Endothelial cell of umbilical vein (primary cell): ENCODE measurements at regions not wholly inside any gene's neighbourhood (a gene's known extent, or its start where the extent isn't known, plus 50 kb on each side); places are given as distances from the start of the nearest gene placed in this dataset.

Source experiments
- BruUV-seq: library from RNA; stranded (reverse); fragments of 400-500 nt; replicated peaks from 2 replicates; lab custom pipeline; 2021; lab: Mats Ljungman, UMichigan
- CTCF ChIA-PET: fragments of 300-600, 350-600 bp; sonication (Branson Sonifier 250); formaldehyde crosslinking; loops from one replicate; lab custom pipeline; 2021; ENCODE audit warnings: antibody characterized with exemption, inconsistent platforms; lab: Charles Lee
- POLR2A ChIA-PET: fragments of 300-600, 350-600 bp; sonication (Branson Sonifier 250); formaldehyde crosslinking; loops from one replicate; lab custom pipeline; 2021; ENCODE audit warnings: antibody characterized with exemption, inconsistent platforms; lab: Charles Lee
- DNase-seq: peaks from one replicate; pipeline ENCODE4 v3.0.0-alpha.2; 2011; ENCODE audit warnings: low read depth, low spot score
- FAIRE-seq: peaks from 2 replicates; lab custom pipeline; 2011; peaks lifted over from hg19 to GRCh38; lab: Jason Lieb, UNC
- H2AFZ ChIP-seq: 2 replicates; pipeline ENCODE4 v1.6.0; 2012; ENCODE audit warnings: low read depth, low read length, control low read depth, inconsistent platforms
- H3K27ac ChIP-seq: 2 replicates; pipeline ENCODE4 v1.5.1; 2011; ENCODE audit warnings: low read depth, mild to moderate bottlenecking, control low read depth, low read length, moderate library complexity; ENCODE audit not compliant: insufficient read depth
- H3K27me3 ChIP-seq, 2 experiments: 2 replicates each; pipeline versions ENCODE4 v1.6.0 to v1.6.1; 2011; ENCODE audit warnings: low read length in 2 of 2, mixed read lengths in 1 of 2; ENCODE audit not compliant: control insufficient read depth in 2 of 2, insufficient read depth in 2 of 2
- H3K36me3 ChIP-seq, 2 experiments: 2 replicates in 1 of 2; 3 replicates in 1 of 2; pipeline ENCODE4 v1.5.1; 2011; ENCODE audit warnings: low read length in 2 of 2, mild to moderate bottlenecking in 1 of 2, moderate library complexity in 1 of 2; ENCODE audit not compliant: control insufficient read depth in 2 of 2, insufficient read depth in 2 of 2; ENCODE audit errors: extremely low read depth in 1 of 2
- H3K4me1 ChIP-seq: 3 replicates; pipeline ENCODE4 v1.5.1; 2011; ENCODE audit warnings: mild to moderate bottlenecking, low read length; ENCODE audit not compliant: control insufficient read depth, insufficient read depth; ENCODE audit errors: extremely low read depth
- H3K4me2 ChIP-seq: 2 replicates; pipeline ENCODE4 v1.6.1; 2011; ENCODE audit warnings: low read length, control low read depth, mixed read lengths; ENCODE audit not compliant: insufficient read depth
- H3K4me3 ChIP-seq, 3 experiments: fragments of 200-600 bp in 1 of 3; sonication (generic), shearing (Covaris generic) in 1 of 3; replicated peaks in 1 of 3; 2 replicates each; pipeline ENCODE4 v1.5.1; 2011 to 2016; ENCODE audit warnings: control low read depth in 3 of 3, low read length in 3 of 3, mild to moderate bottlenecking in 2 of 3, inconsistent platforms in 1 of 3, low read depth in 1 of 3, moderate library complexity in 1 of 3; ENCODE audit not compliant: insufficient read depth in 1 of 3
- H3K79me2 ChIP-seq: 2 replicates; pipeline ENCODE4 v1.6.0; 2012; ENCODE audit warnings: low read length, inconsistent platforms; ENCODE audit not compliant: control insufficient read depth, insufficient read depth
- H3K9ac ChIP-seq: replicated peaks from 2 replicates; pipeline ENCODE3; 2011; ENCODE audit warnings: low read length, control low read depth; ENCODE audit not compliant: insufficient read depth; ENCODE audit errors: extremely low read depth
- H3K9me1 ChIP-seq: replicated peaks from 3 replicates; pipeline ENCODE4 v1.6.0; 2011; ENCODE audit warnings: mild to moderate bottlenecking, low read length; ENCODE audit not compliant: control insufficient read depth, insufficient read depth; ENCODE audit errors: extremely low read depth
- H3K9me3 ChIP-seq: replicated peaks from 2 replicates; pipeline ENCODE4 v1.5.1; 2012; ENCODE audit warnings: low read length, inconsistent platforms; ENCODE audit not compliant: control insufficient read depth, insufficient read depth
- H4K20me1 ChIP-seq: replicated peaks from 2 replicates; pipeline ENCODE3; 2011; ENCODE audit warnings: mild to moderate bottlenecking, low read length; ENCODE audit not compliant: control insufficient read depth, insufficient read depth; ENCODE audit errors: extremely low read depth
- EZH2 ChIP-seq: IDR thresholded peaks from 2 replicates; pipeline ENCODE4 v1.6.1; 2012; ENCODE audit warnings: borderline replicate concordance, low read depth, mild to moderate bottlenecking, moderate library complexity, low read length, inconsistent platforms; ENCODE audit not compliant: severe bottlenecking
- FOS ChIP-seq: IDR thresholded peaks from 2 replicates; pipeline ENCODE4 v1.6.1; 2011; ENCODE audit warnings: mild to moderate bottlenecking, low read length, moderate library complexity, borderline replicate concordance; ENCODE audit not compliant: insufficient read depth
- GATA2 ChIP-seq: IDR thresholded peaks from 2 replicates; pipeline ENCODE4 v1.7.0; 2011; ENCODE audit warnings: low read depth, mild to moderate bottlenecking, moderate library complexity, mixed read lengths, low read length; ENCODE audit not compliant: insufficient read length, insufficient read depth
- JUN ChIP-seq: IDR thresholded peaks from 2 replicates; pipeline ENCODE4 v1.6.1; 2011; ENCODE audit warnings: borderline replicate concordance, low read depth; ENCODE audit not compliant: insufficient read length, insufficient read depth
- MAX ChIP-seq: IDR thresholded peaks from 2 replicates; pipeline ENCODE4 v1.6.1; 2011; ENCODE audit not compliant: insufficient read depth, insufficient read length
- MYC ChIP-seq: IDR thresholded peaks from one replicate; pipeline ENCODE4 v1.6.1; 2011; ENCODE audit warnings: mild to moderate bottlenecking, low read depth, low read length
- POLR2A ChIP-seq: IDR thresholded peaks from 2 replicates; pipeline ENCODE4 v1.6.1; 2012; ENCODE audit warnings: low read depth, mild to moderate bottlenecking, control low read depth, low read length
- POLR2AphosphoS5 ChIP-seq: IDR thresholded peaks from 2 replicates; pipeline ENCODE4 v1.6.1; 2012; ENCODE audit warnings: low read depth, mild to moderate bottlenecking, control low read depth, low read length, moderate library complexity; ENCODE audit not compliant: insufficient read depth
- dilution Hi-C: fragments of 300-500 bp; cut with MboI; formaldehyde crosslinking; loops from one replicate; pipeline ENCODE4 v1.15.0; 2019; ENCODE audit warnings: low sequenced_read_pairs; ENCODE audit not compliant: extremely low pct_ligation_motif_present
- intact Hi-C: fragments of 100-400 bp; cut with micrococcal nuclease; formaldehyde crosslinking; loops from one replicate; pipeline ENCODE4 v1.10.0; 2022
- TF ChIP-seq, protein P1 (sequence below), 2 donors: IDR thresholded peaks; 1 replicate in 1 of 2; 2 replicates in 1 of 2; pipeline ENCODE4 v1.5.1; 2011; ENCODE audit warnings: low read length in 2 of 2, mild to moderate bottlenecking in 2 of 2, moderate library complexity in 2 of 2, control low read depth in 1 of 2, inconsistent platforms in 1 of 2, low read depth in 1 of 2; ENCODE audit not compliant: insufficient read depth in 1 of 2; ENCODE audit errors: extremely low read depth in 1 of 2

DNA sequence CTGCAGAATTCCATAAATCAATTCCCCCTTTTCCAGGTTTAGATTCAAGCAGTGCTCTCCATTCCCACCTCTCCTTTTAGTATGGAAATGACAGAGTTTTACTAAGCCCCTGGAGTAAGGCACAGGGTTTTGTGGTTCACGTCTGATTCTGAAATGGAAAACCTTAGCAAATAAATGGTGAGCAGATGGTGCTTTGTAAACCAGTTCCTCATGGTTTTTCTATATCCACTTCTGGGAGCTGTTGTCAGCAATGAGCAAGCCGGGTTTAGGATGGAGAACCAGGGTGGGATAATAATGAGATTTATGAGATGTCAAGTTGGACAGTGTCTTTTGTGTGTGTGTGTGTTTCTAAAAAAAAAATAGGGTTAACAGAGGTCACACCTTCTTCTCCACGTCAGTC is 113.8 kb upstream of the RBPJ start:
- intact Hi-C loops = no loop called here
- H2AFZ ChIP-seq = no peak overlapping the region
- no peak overlapping the region for H3K4me3 ChIP-seq
- ChIA-PET CTCF (interaction anchor here (0.8 kb wide), 1 partner anchor 13 kb away, joined by 3 read pairs; no protein-coding TSS in a partner anchor), POLR2A (no interaction called here)
- no peak overlapping the region for H3K9ac ChIP-seq
- no peaks in the 10 kb centered on the region for H4K20me1 ChIP-seq
- BruUV-seq = no TSS peak
- no peaks in the 10 kb centered on the region for H3K4me1 ChIP-seq
- H3K36me3 ChIP-seq = no peaks in the 10 kb centered on the region
- no peak overlapping the region for H3K27ac ChIP-seq
- no peak for TF ChIP-seq POLR2A
- no peak for TF ChIP-seq JUN
- TF ChIP-seq GATA2 = no peak
- TF ChIP-seq MYC = no peak
- no peak for TF ChIP-seq FOS
- TF ChIP-seq MAX = no peak
- no peak for TF ChIP-seq EZH2
- no peak for TF ChIP-seq POLR2AphosphoS5
- TF ChIP-seq, protein P1, sequence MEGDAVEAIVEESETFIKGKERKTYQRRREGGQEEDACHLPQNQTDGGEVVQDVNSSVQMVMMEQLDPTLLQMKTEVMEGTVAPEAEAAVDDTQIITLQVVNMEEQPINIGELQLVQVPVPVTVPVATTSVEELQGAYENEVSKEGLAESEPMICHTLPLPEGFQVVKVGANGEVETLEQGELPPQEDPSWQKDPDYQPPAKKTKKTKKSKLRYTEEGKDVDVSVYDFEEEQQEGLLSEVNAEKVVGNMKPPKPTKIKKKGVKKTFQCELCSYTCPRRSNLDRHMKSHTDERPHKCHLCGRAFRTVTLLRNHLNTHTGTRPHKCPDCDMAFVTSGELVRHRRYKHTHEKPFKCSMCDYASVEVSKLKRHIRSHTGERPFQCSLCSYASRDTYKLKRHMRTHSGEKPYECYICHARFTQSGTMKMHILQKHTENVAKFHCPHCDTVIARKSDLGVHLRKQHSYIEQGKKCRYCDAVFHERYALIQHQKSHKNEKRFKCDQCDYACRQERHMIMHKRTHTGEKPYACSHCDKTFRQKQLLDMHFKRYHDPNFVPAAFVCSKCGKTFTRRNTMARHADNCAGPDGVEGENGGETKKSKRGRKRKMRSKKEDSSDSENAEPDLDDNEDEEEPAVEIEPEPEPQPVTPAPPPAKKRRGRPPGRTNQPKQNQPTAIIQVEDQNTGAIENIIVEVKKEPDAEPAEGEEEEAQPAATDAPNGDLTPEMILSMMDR (IDR thresholded peaks at IDR 0.05; ENCODE audit: extremely low read depth in 1 of 2, insufficient read depth in 1 of 2, low read depth in 1 of 2, low read length in 2 of 2) = no peak
- DNase-seq (no peak), FAIRE-seq (no peak)
- no peaks in the 10 kb centered on the region for H3K79me2 ChIP-seq
- H3K4me2 ChIP-seq = no peak overlapping the region
- H3K9me3 ChIP-seq = no peaks in the 10 kb centered on the region
- no peaks in the 10 kb centered on the region for H3K9me1 ChIP-seq
- H3K27me3 ChIP-seq = no peaks in the 10 kb centered on the region
- dilution Hi-C loops = no loop called here
